IMR-90 (cell line): ENCODE measurements at regions not wholly inside any gene's neighbourhood (a gene's known extent, or its start where the extent isn't known, plus 50 kb on each side); places are given as distances from the start of the nearest gene placed in this dataset.

Experiments used
- ATAC-seq: fragments of 200-7000 bp; cut with Tn5 transposase; 2 replicates; pipeline ENCODE4 v1.9.1; 2020; ENCODE audit warnings: low read depth, mild to moderate bottlenecking, moderate library complexity
- BruUV-seq: library from RNA; stranded (reverse); fragments of 400-500 nt; replicated peaks from 2 replicates; lab custom pipeline; 2021; lab: Mats Ljungman, UMichigan
- CTCF ChIA-PET: fragments of 300-600 bp; formaldehyde crosslinking; extraction: SDS; loops from one replicate; lab custom pipeline; 2021; ENCODE audit warnings: antibody characterized with exemption; lab: Yijun Ruan, JAX
- POLR2A ChIA-PET: fragments of 300-600 bp; sonication (Branson Sonifier 250); formaldehyde crosslinking; loops from one replicate; lab custom pipeline; 2022; ENCODE audit warnings: antibody characterized with exemption; ENCODE audit not compliant: unreplicated experiment; lab: Charles Lee
- DNase-seq: peaks from one replicate; pipeline ENCODE4 v3.0.0; 2013
- H2AFZ ChIP-seq: replicated peaks from 2 replicates; pipeline ENCODE3; 2013; ENCODE audit warnings: low read length, mild to moderate bottlenecking; ENCODE audit not compliant: poor library complexity
- H2AK5ac ChIP-seq: 2 replicates; pipeline ENCODE4 v1.6.1; 2013; ENCODE audit warnings: low read depth, low read length, inconsistent platforms
- H2AK9ac ChIP-seq: replicated peaks from 2 replicates; pipeline ENCODE3; 2013; ENCODE audit warnings: mild to moderate bottlenecking, low read depth, low read length, moderate library complexity; ENCODE audit not compliant: poor library complexity
- H2BK120ac ChIP-seq: 2 replicates; pipeline ENCODE4 v1.6.1; 2013; ENCODE audit warnings: low read depth, low read length, inconsistent platforms
- H2BK15ac ChIP-seq: 3 replicates; pipeline ENCODE4 v1.6.1; 2013; ENCODE audit warnings: low read depth, low read length, inconsistent platforms
- H2BK20ac ChIP-seq: 2 replicates; pipeline ENCODE4 v1.6.1; 2013; ENCODE audit warnings: low read depth, mild to moderate bottlenecking, inconsistent platforms, low read length, moderate library complexity
- H2BK5ac ChIP-seq: 2 replicates; pipeline ENCODE4 v1.6.1; 2013; ENCODE audit warnings: mild to moderate bottlenecking, low read depth, low read length, inconsistent platforms; ENCODE audit not compliant: poor library complexity, severe bottlenecking
- H3K14ac ChIP-seq: replicated peaks from 2 replicates; pipeline ENCODE4 v1.6.1; 2013; ENCODE audit warnings: low read depth, low read length, inconsistent platforms
- H3K18ac ChIP-seq: 2 replicates; pipeline ENCODE4 v1.6.1; 2013; ENCODE audit warnings: low read depth, low read length, control low read depth
- H3K23ac ChIP-seq: 2 replicates; pipeline ENCODE4 v1.6.1; 2013; ENCODE audit warnings: low read depth, low read length, inconsistent platforms
- H3K27ac ChIP-seq: 2 replicates; pipeline ENCODE4 v1.5.1; 2013; ENCODE audit warnings: mild to moderate bottlenecking, control low read depth, low read length; ENCODE audit not compliant: insufficient read depth
- H3K27me3 ChIP-seq: 2 replicates; pipeline ENCODE4 v1.6.1; 2013; ENCODE audit warnings: low read length; ENCODE audit not compliant: control insufficient read depth, insufficient read depth
- H3K36me3 ChIP-seq: 2 replicates; pipeline ENCODE4 v1.6.1; 2013; ENCODE audit warnings: low read length, mixed read lengths; ENCODE audit not compliant: control insufficient read depth, insufficient read depth
- H3K4ac ChIP-seq: 2 replicates; pipeline ENCODE4 v1.6.1; 2013; ENCODE audit warnings: low read depth, low read length, inconsistent platforms
- H3K4me1 ChIP-seq: 2 replicates; pipeline ENCODE4 v1.6.1; 2013; ENCODE audit warnings: low read length, mixed read lengths; ENCODE audit not compliant: control insufficient read depth, insufficient read depth
- H3K4me2 ChIP-seq: 2 replicates; pipeline ENCODE4 v1.6.1; 2013; ENCODE audit warnings: low read depth, mild to moderate bottlenecking, control low read depth, low read length, moderate library complexity
- H3K4me3 ChIP-seq: 2 replicates; pipeline ENCODE4 v1.5.1; 2013; ENCODE audit warnings: low read depth, mild to moderate bottlenecking, control low read depth, low read length, moderate library complexity; ENCODE audit not compliant: insufficient read depth
- H3K56ac ChIP-seq: 2 replicates; pipeline ENCODE4 v1.6.1; 2013; ENCODE audit warnings: low read length, inconsistent platforms; ENCODE audit not compliant: insufficient read depth; ENCODE audit errors: extremely low read depth
- H3K79me1 ChIP-seq, 2 experiments: 2 replicates each; pipeline ENCODE4 v1.6.1; 2013; ENCODE audit warnings: low read length in 2 of 2, inconsistent platforms in 1 of 2, low read depth in 1 of 2
- H3K9ac ChIP-seq: 2 replicates; pipeline ENCODE4 v1.6.1; 2013; ENCODE audit warnings: low read depth, low read length, control low read depth
- H3K9me1 ChIP-seq: 2 replicates; pipeline ENCODE4 v1.6.1; 2013; ENCODE audit warnings: low read length, inconsistent platforms; ENCODE audit not compliant: insufficient read depth
- H3K9me3 ChIP-seq: 2 replicates; pipeline ENCODE4 v1.6.1; 2013; ENCODE audit warnings: low read length; ENCODE audit not compliant: control insufficient read depth, insufficient read depth
- H4K20me1 ChIP-seq: 2 replicates; pipeline ENCODE4 v1.6.1; 2013; ENCODE audit warnings: low read length, inconsistent platforms; ENCODE audit not compliant: insufficient read depth
- H4K5ac ChIP-seq: 2 replicates; pipeline ENCODE4 v1.6.1; 2013; ENCODE audit warnings: mild to moderate bottlenecking, low read depth, low read length, control low read depth
- H4K8ac ChIP-seq, 2 experiments: 2 replicates each; pipeline ENCODE4 v1.6.1; 2013; ENCODE audit warnings: low read depth in 2 of 2, low read length in 2 of 2, control low read depth in 1 of 2, inconsistent platforms in 1 of 2
- H4K91ac ChIP-seq: 2 replicates; pipeline ENCODE4 v1.6.1; 2013; ENCODE audit warnings: low read depth, low read length, inconsistent platforms; ENCODE audit not compliant: insufficient read depth
- BHLHE40 ChIP-seq: fragments of 150-350 bp; IDR thresholded peaks from 2 replicates; pipeline ENCODE4 v1.6.1; 2016; ENCODE audit warnings: mild to moderate bottlenecking, low read depth, low read length
- CEBPB ChIP-seq: IDR thresholded peaks from 2 replicates; pipeline ENCODE4 v1.6.1; 2012; ENCODE audit warnings: low read depth, low read length, improper control_type of control experiment
- CHD1 ChIP-seq: IDR thresholded peaks from 2 replicates; pipeline ENCODE4 v1.6.1; 2012; ENCODE audit warnings: low read depth, low read length, improper control_type of control experiment
- CTCF ChIP-seq: conservative IDR thresholded peaks from 2 replicates; pipeline ENCODE4 v1.5.1; 2012; ENCODE audit warnings: mild to moderate bottlenecking, low read depth, low read length, improper control_type of control experiment
- ELK1 ChIP-seq: fragments of 150-350 bp; IDR thresholded peaks from 2 replicates; pipeline ENCODE4 v1.6.1; 2016; ENCODE audit warnings: low read depth, mild to moderate bottlenecking, low read length, moderate library complexity, borderline replicate concordance
- FOS ChIP-seq: fragments of 150-350 bp; IDR thresholded peaks from 2 replicates; pipeline ENCODE4 v1.6.1; 2016; ENCODE audit warnings: low read depth, low read length
- MAFK ChIP-seq: IDR thresholded peaks from 2 replicates; pipeline ENCODE4 v1.6.1; 2012; ENCODE audit warnings: low read depth, low read length, improper control_type of control experiment
- MAZ ChIP-seq: IDR thresholded peaks from 2 replicates; pipeline ENCODE4 v1.6.1; 2012; ENCODE audit warnings: low read depth, mild to moderate bottlenecking, low read length, improper control_type of control experiment, moderate library complexity, borderline replicate concordance
- MXI1 ChIP-seq: IDR thresholded peaks from 2 replicates; pipeline ENCODE4 v1.6.1; 2012; ENCODE audit warnings: low read depth, mild to moderate bottlenecking, low read length, moderate library complexity, borderline replicate concordance
- NFE2L2 ChIP-seq: fragments of 150-350 bp; IDR thresholded peaks from 2 replicates; pipeline ENCODE4 v1.6.1; 2016; ENCODE audit warnings: low read depth, mild to moderate bottlenecking, low read length
- POLR2A ChIP-seq: IDR thresholded peaks from 2 replicates; pipeline ENCODE4 v1.6.1; 2012; ENCODE audit warnings: mild to moderate bottlenecking, low read depth, low read length
- RAD21 ChIP-seq: IDR thresholded peaks from 2 replicates; pipeline ENCODE4 v1.6.1; 2012; ENCODE audit warnings: low read length, improper control_type of control experiment
- RCOR1 ChIP-seq: IDR thresholded peaks from 2 replicates; pipeline ENCODE4 v1.6.1; 2012; ENCODE audit warnings: mild to moderate bottlenecking, low read length, improper control_type of control experiment; ENCODE audit not compliant: insufficient replicate concordance
- RFX5 ChIP-seq: IDR thresholded peaks from 2 replicates; pipeline ENCODE4 v1.8.0; 2012; ENCODE audit warnings: low read depth, mild to moderate bottlenecking, low read length, moderate library complexity
- SMC3 ChIP-seq: fragments of 150-350 bp; IDR thresholded peaks from 2 replicates; pipeline ENCODE4 v1.6.1; 2016; ENCODE audit warnings: low read depth, mild to moderate bottlenecking, antibody characterized with exemption, low read length, moderate library complexity
- USF2 ChIP-seq: fragments of 150-350 bp; IDR thresholded peaks from 2 replicates; pipeline ENCODE4 v1.6.1; 2017; ENCODE audit warnings: mild to moderate bottlenecking, antibody characterized with exemption, low read length, low read depth
- WGBS, 2 experiments: methylation state at CpG; one replicate each; pipeline versions ENCODE4 v1.1.5 to v1.1.7; 2013; ENCODE audit warnings: missing lambda C conversion rate in 2 of 2; ENCODE audit not compliant: insufficient read length in 1 of 2; ENCODE audit errors: extremely low coverage in 2 of 2; 5-methylcytosine and 5-hydroxymethylcytosine counted together
- dilution Hi-C: fragments of 300-500 bp; cut with HindIII; formaldehyde crosslinking; loops from one replicate; pipeline ENCODE4 v1.14.3; 2018; ENCODE audit warnings: low sequenced_read_pairs; ENCODE audit not compliant: unreplicated experiment
- in situ Hi-C: fragments of 300-500 bp; cut with MboI; formaldehyde crosslinking; loops from 3 replicates; pipeline ENCODE4 v1.14.3; 2019; ENCODE audit warnings: low sequenced_read_pairs, inconsistent platforms, mixed read lengths
- intact Hi-C: fragments of 100-400 bp; cut with micrococcal nuclease; formaldehyde crosslinking; loops from 2 replicates; pipeline ENCODE4 v1.10.0; 2022

- intact Hi-C loops = no loop called here
- DNase-seq = no peak
These were observed 580.7 kb downstream of the MAFB start for GRCh38 chr20:40108321-40108720.

More at GRCh38 chr20:40108321-40108720, 580.7 kb downstream of the MAFB start:
- H2AK5ac ChIP-seq = no peak overlapping the region
- no peak overlapping the region for H3K9ac ChIP-seq
- H4K91ac ChIP-seq = no peak overlapping the region
- H3K4ac ChIP-seq = no peak overlapping the region
- no peaks in the 10 kb centered on the region for H4K20me1 ChIP-seq
- no peak for ATAC-seq
- no peaks in the 10 kb centered on the region for H3K79me1 ChIP-seq
- H3K36me3 ChIP-seq = no peaks in the 10 kb centered on the region
- H3K23ac ChIP-seq = no peak overlapping the region
- in situ Hi-C loops = no loop called here
- no peak overlapping the region for H2BK20ac ChIP-seq
- no peak overlapping the region for H2BK5ac ChIP-seq
- no peaks in the 10 kb centered on the region for H3K9me1 ChIP-seq
- H3K18ac ChIP-seq = no peak overlapping the region
- ChIA-PET CTCF (no interaction called here), POLR2A (no interaction called here)
- no CpG with 5 or more reads among the region's 7 CpGs for WGBS, 2 experiments
- H4K8ac ChIP-seq = no peak overlapping the region
- no peak overlapping the region for H2BK120ac ChIP-seq
- H2BK15ac ChIP-seq = no peak overlapping the region
- no peak overlapping the region for H3K4me2 ChIP-seq
- TF ChIP-seq CTCF (no peak), SMC3 (no peak), FOS (no peak), BHLHE40 (no peak), ELK1 (no peak), POLR2A (no peak), RFX5 (no peak), USF2 (no peak), NFE2L2 (no peak), CEBPB (no peak), MAZ (no peak), RCOR1 (no peak), CHD1 (no peak), MXI1 (no peak), RAD21 (no peak), MAFK (no peak)
- H3K27ac ChIP-seq = no peak overlapping the region
- H3K27me3 ChIP-seq = no peaks in the 10 kb centered on the region
- no peak overlapping the region for H3K56ac ChIP-seq
- no peaks in the 10 kb centered on the region for H3K9me3 ChIP-seq
- H3K4me1 ChIP-seq = no peaks in the 10 kb centered on the region
- H4K5ac ChIP-seq = no peak overlapping the region
- H3K4me3 ChIP-seq = no peak overlapping the region
- H2AK9ac ChIP-seq = no peak overlapping the region
- BruUV-seq = no TSS peak
- H3K14ac ChIP-seq = no peak overlapping the region
- dilution Hi-C loops = no loop called here
- H2AFZ ChIP-seq = no peak overlapping the region
